Fibroblast of pulmonary artery (primary cell): ENCODE measurements at regions not wholly inside any gene's neighbourhood (a gene's known extent, or its start where the extent isn't known, plus 50 kb on each side); places are given as distances from the start of the nearest gene placed in this dataset.

Source experiments
- DNase-seq: peaks from one replicate; pipeline ENCODE4 v3.0.0-alpha.2; 2010; ENCODE audit warnings: low read depth
- H3K4me3 ChIP-seq: replicated peaks from 2 replicates; pipeline ENCODE4 v1.5.1; 2011; ENCODE audit warnings: low read depth, mild to moderate bottlenecking, control low read depth, low read length, moderate library complexity
- TF ChIP-seq, protein P1 (sequence below): IDR thresholded peaks from 2 replicates; pipeline ENCODE4 v1.5.1; 2011; ENCODE audit warnings: mild to moderate bottlenecking, control low read depth, low read length, inconsistent platforms; ENCODE audit errors: missing control alignments

DNA sequence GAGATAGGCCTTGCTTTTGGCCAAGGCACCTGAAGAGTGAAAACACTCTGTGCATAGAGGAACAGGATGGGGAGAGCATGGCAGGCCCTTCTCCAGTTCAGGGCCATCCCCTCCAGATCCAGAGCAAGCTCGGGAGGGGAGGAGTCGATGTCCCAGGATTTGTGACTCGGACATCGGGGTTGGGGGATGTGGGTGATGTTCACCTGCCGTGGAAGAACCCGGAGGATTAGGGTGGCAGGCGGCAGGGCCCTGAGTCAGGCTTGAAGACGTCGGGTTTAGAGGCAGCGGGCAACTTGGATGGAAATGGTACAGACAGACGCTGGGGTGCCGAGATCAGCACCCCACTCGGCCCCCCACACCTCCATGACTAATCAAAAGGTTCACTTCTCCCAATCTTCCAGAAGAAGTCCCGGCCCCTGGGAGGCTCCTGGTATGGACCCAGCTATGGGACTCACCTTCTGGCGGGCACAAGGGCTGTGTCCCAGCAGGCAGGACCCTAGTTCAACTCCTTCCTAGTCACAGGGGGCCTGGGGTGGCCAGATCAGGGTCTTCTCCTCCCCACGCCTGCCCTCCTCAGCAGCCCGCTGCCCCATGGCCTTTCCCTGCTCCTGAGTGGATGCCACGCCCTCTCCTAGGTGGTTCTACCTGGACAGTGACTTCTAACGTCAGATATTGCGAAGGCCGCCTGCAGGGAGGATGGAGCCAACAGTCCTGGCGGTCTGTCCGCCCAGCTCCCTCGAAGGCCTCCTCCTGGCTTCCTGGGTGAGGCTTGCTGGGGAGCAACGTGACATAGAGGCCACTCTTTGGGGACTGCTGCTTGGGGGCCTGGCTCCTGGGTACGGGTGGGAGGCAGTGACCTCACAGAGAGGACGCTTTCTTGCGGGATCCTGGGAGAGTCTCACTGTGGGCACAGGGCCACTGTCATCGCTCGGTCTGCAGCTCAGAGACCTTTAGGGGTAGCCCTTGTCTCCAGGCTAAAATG is 792.5 kb downstream of the BRD1 start:
- DNase-seq, result no peak
- no peak overlapping the region for H3K4me3 ChIP-seq
- TF ChIP-seq, protein P1, sequence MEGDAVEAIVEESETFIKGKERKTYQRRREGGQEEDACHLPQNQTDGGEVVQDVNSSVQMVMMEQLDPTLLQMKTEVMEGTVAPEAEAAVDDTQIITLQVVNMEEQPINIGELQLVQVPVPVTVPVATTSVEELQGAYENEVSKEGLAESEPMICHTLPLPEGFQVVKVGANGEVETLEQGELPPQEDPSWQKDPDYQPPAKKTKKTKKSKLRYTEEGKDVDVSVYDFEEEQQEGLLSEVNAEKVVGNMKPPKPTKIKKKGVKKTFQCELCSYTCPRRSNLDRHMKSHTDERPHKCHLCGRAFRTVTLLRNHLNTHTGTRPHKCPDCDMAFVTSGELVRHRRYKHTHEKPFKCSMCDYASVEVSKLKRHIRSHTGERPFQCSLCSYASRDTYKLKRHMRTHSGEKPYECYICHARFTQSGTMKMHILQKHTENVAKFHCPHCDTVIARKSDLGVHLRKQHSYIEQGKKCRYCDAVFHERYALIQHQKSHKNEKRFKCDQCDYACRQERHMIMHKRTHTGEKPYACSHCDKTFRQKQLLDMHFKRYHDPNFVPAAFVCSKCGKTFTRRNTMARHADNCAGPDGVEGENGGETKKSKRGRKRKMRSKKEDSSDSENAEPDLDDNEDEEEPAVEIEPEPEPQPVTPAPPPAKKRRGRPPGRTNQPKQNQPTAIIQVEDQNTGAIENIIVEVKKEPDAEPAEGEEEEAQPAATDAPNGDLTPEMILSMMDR, result no peak

GRCh38 chr22:49033616-49034015 is 794.1 kb downstream of the BRD1 start:
- no peak for DNase-seq

DNA sequence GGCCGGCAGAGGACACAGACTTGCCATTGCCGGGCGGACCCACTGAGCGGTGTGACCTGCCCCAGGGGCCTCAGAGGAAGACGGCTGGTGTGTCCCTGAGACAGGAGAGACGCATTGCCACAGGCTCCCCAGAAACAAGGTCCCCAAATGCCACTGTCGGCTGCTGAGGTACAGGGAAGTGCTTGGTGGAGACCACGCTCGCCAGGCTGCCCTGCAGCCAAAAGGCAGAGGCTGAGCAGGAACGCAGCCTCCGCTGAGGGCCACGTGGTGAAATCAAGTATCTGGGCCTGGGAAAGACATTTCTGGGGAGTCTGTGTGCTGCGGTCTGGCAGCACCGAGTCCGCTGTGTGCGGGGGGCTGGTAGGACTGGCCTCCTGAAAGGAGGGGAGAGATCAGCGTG is 794.9 kb downstream of the BRD1 start:
- TF ChIP-seq, protein P1, result no peak
- H3K4me3 ChIP-seq, result no peak overlapping the region
- no peak for DNase-seq

More at GRCh38 chr22:49033616-49034015, 794.1 kb downstream of the BRD1 start:
- H3K4me3 ChIP-seq, result no peak overlapping the region
- TF ChIP-seq, protein P1, result no peak

DNA sequence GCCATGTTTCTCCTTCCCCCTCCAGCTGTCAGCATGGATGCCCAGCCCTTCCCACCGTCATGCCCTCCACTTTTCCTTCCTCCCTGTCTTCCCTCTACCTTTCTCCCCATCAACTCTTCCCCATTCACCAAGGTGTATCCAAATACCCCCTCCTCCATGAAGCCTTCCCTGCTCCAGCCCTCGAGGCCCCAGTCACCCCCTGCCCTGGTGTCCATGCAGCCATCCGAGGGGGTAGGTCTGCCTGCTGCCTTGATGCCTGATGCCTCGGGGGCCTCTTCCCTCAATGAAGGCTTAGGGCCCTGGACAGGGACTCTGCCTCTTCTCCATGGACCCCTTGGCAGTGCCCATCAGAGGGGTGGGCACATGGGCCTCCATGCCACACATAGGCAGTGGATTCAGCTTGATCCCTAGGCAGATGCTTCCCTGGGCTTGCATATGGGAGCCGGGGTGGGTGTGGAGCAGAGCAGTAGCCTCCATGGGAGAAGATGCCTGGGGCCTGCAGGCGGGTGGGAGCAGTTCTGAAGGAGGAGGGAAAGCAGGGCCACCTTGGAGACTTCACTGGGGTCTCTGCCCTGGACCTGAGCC is 795.8 kb downstream of the BRD1 start:
- H3K4me3 ChIP-seq, result no peak overlapping the region
- DNase-seq, result no peak
- TF ChIP-seq, protein P1, result no peak

- H3K4me3 ChIP-seq, result no peak overlapping the region
- DNase-seq, result no peak
- TF ChIP-seq, protein P1, result no peak
Measured at GRCh38 chr22:49028111-49028510, 799.6 kb downstream of the BRD1 start.

DNA sequence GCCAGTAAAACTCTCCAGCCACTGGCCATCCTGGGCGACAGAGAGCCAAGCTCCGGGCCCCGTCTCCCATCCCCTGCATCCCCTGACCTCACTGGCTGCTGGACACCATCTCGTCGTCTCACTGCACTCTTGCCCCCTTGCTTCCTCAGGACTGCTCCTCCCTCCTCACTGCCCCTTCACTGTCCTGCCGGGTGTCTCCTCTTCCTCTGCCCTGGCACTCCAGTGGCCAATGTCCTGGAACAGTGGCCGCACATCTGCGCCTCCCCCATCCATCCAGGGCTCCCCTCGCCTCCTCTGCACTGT is 800.4 kb downstream of the BRD1 start:
- DNase-seq, result no peak
- TF ChIP-seq, protein P1, result no peak
- H3K4me3 ChIP-seq, result no peak overlapping the region
